GM12872 (cell line): ENCODE measurements at regions not wholly inside any gene's neighbourhood (a gene's known extent, or its start where the extent isn't known, plus 50 kb on each side); places are given as distances from the start of the nearest gene placed in this dataset.

ENCODE experiments used
- CTCF ChIP-seq: IDR thresholded peaks from 3 replicates; pipeline ENCODE4 v1.5.1; 2011; ENCODE audit warnings: low read depth, mild to moderate bottlenecking, low read length, moderate library complexity; ENCODE audit not compliant: insufficient read depth

- TF ChIP-seq CTCF, result no peak
Measured at GRCh38 chr15:36271048-36271447, 308.4 kb upstream of the CDIN1 start.

- no peak for TF ChIP-seq CTCF
Measured at GRCh38 chr15:36275656-36276055, 303.8 kb upstream of the CDIN1 start.

- no peak for TF ChIP-seq CTCF
Measured at GRCh38 chr15:36278219-36278618, 301.2 kb upstream of the CDIN1 start.

GRCh38 chr15:36282821-36283220 lies 296.6 kb upstream of the CDIN1 start:
- TF ChIP-seq CTCF, result no peak

- TF ChIP-seq CTCF, result no peak
Measured at GRCh38 chr15:36284911-36285310, 294.5 kb upstream of the CDIN1 start.

GRCh38 chr15:36291501-36291900 lies 287.9 kb upstream of the CDIN1 start:
- no peak for TF ChIP-seq CTCF

GRCh38 chr15:36294359-36294758 lies 285.1 kb upstream of the CDIN1 start:
- TF ChIP-seq CTCF, result no peak

- TF ChIP-seq CTCF, result no peak
Measured at GRCh38 chr15:36301947-36302346, 277.5 kb upstream of the CDIN1 start.
